Esophagus squamous epithelium (tissue), 4 donors: ENCODE measurements at regions not wholly inside any gene's neighbourhood (a gene's known extent, or its start where the extent isn't known, plus 50 kb on each side); places are given as distances from the start of the nearest gene placed in this dataset.

Experiments used
- CTCF ChIP-seq, 6 experiments: fragments of 450-650 bp in 4 of 6; fragments of 200-600 bp in 2 of 6; sonication (generic) in 2 of 6; IDR thresholded peaks; one replicate each; pipeline ENCODE4 v1.5.1; 2016 to 2019; ENCODE audit warnings: antibody characterized with exemption in 6 of 6, mild to moderate bottlenecking in 4 of 6, moderate library complexity in 4 of 6
- POLR2A ChIP-seq, 4 donors: fragments of 450-650 bp; IDR thresholded peaks; one replicate each; pipeline ENCODE4 v1.6.1; 2017; ENCODE audit warnings: antibody characterized with exemption in 4 of 4, mild to moderate bottlenecking in 4 of 4, moderate library complexity in 3 of 4

DNA sequence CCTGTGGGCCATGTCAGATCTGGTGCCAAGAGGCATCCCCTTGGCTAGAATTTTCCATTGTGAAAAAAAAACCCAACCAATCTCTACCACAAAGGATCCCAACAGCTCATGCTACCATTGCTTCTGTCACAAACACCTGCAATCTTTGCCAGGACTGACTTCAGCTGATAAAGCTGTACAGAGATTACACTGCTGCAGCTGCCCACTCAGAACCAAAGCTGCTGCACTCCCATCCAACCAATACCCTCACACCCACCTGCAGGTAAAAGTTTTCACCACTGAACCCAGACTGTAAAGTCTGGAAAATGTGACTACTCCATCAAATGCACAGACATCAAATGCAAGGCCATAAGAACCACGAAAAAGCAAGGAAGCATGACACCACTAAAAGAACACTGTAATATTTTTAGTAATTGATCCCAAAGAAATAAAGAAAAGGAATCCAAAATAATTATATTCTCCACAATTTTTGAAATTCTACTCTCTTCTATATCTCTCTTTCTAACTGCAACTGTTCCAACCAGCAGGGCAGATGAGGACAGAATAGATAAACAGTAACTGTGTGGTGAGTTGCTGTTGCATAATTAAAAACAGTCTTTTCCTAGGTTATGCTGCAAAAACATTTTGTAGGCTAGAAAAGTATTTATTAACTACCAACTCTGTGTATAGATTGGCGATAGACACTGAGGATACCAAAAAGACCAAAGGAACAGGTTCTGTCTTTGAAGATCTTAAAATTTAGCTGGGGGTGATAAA, 128.0 kb upstream of the MCHR2 start:
- TF ChIP-seq POLR2A (IDR thresholded peaks at IDR 0.05) (no peak), CTCF (IDR thresholded peaks at IDR 0.05) (no peak)
